ENCODE measurements at regions not wholly inside any gene's neighbourhood (a gene's known extent, or its start where the extent isn't known, plus 50 kb on each side); places are given as distances from the start of the nearest gene placed in this dataset.

DNA sequence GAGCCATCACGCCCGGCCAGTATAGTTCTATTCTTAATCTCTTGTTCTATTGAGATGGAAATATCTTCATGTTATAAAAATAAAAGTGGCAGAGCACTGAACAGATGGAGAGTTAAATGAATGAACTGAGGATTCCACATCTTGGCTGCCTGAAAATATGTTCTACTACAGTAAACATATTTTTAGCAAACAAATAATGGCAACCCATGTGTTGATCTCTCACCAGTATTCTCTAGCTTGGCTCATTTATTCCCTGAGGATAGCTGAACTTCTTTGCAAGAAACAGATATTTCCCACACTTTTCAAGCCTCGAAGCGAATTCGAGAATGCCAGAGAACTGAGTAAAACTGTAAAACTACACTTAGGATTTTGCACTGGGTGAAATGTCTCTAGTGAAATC lies 58.9 kb downstream of the DIRAS3 start:
- no peak for DNase-seq (ENCODE audit: low spot score)

DNA sequence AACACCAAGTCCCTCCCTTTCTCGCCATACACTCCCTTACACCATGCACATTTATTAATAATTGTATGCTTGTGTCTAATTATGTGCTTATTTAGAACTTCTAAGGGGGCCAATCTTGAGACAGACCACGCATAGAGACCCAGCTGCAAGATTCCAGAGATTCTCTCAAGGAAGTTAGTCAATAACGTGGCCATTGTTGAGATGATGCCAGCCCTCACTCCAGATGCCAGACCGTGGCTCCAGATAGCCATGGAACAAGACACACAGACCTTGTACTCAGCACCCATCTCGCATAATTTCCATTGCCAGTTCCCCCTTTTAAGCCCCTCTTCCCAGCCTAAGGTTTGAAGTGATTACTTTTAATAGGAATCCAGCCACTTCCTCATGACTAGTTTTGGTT lies 62.4 kb downstream of the DIRAS3 start:
- no peak for DNase-seq (ENCODE audit: low spot score)

DNA sequence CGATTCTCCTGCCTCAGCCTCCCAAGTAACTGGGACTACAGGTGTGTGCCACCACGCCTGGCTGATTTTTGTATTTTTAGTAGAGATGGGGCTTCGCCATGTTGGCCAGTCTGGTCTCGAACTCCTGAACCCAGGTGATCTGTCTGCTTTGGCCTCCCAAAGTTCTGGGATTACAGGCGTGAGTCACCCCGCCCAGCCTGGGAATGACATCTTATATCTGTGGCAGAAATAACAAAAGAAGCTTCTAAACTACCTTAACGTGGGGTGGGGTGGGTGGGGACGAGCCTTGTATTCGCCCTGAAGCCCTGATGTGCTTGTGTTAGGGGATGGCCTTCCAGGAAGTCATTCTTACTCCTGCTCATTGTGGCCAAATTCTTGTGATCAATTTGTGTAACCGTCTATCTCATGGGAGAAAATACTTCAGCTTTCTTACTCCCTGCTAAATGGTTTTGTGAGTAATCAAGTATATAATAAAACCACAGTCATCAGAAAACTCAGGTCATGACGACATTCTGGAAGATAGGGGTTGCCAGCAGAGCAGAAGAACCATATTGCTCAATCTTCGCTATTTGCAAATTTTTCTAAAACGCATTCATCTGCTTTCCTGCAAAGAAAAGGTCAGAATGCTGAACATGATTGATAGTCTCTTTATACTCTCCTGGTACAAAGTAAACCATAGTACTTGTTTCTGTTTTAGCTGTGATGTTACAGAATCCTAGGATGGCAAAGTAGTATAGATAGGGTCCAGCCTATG lies 63.2 kb downstream of the DIRAS3 start:
- DNase-seq (ENCODE audit: low spot score) = peak; percentile 41

DNA sequence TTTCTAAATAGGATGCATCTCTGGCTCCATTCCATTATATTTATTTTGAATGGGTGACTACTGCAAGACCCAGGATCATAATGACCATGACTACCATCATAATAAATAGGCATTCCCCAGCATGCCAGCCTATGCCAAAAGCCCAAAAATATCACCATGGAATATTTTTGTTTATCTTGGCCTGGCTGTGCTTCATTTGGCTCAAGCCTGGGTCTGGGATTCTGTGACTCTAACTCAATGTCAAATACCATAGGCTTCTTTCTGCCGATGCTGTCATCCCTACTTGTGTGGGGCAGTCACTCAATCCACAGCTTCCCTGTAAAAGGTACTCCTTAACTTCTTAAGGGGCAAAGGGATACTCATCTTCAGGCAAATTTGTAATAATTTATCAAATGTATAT lies 66.6 kb downstream of the DIRAS3 start:
- no peak for DNase-seq (ENCODE audit: low spot score)

DNA sequence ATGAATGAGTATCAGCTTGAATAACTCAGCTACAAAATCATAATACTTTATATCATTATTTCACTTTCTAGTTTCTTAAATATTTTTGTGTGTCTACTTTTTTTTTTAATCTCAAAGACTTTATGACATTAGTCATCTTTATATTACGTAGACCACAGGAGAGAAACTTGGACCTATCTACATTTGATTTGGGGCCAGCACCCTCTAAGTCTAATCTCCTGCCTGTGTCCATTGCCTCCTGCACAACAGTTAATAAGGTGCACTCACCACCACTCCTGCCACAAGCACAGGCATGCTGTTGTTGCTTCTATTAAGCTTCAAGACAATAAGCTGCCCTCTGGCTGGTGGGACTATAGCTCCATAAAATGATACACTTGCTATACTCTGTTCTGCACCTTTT lies 70.4 kb downstream of the DIRAS3 start:
- DNase-seq (ENCODE audit: low spot score) = no peak

DNA sequence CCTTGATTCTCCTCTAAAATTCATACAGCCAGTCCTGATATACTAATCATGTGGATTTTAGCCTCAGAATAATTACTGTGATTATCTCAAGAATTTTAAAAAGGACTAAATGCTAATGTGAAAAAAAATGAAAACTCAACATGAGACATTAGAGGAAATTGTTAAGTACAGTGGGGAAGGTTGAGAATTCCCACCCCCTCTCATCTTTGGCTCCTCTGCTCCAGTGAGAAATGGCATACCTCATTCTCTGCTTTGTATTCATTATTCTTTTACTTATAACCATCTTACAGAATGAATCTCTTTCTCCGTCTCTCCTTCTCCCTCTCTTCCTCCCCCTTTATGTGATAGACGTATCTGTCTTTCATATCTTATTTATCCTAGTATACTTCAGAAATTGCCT lies 70.9 kb downstream of the DIRAS3 start:
- DNase-seq (ENCODE audit: low spot score) = no peak

DNA sequence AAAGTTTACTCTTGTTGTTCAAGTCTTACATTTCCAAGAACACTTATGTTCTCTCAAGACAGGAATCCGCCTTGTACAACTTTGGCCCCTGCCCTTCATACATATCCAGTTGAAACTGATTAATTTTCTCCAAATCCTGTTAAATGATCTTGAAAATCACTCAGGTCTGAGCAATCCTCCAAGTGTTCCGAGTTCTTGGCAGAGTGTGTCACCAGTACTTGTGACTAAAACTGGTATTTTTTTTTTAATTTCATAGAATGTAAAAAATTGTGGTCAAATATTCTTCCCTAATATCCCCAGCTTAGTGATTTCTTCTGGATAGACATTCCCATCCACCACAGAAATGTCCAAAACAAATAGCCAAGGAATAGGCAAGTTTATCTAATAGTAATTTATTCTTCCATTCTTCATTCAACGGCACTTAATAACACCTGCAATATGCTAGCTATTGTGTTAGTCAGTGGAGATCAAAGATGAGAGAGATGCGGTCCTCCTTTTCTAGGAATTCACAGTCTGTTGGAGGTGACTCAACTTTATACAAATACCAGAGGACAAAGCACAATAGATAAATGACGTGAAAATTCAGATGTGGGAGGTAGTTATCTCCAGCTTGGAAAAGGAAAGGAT lies 71.4 kb downstream of the DIRAS3 start:
- peak; percentile 92 for DNase-seq (ENCODE audit: low spot score)

DNA sequence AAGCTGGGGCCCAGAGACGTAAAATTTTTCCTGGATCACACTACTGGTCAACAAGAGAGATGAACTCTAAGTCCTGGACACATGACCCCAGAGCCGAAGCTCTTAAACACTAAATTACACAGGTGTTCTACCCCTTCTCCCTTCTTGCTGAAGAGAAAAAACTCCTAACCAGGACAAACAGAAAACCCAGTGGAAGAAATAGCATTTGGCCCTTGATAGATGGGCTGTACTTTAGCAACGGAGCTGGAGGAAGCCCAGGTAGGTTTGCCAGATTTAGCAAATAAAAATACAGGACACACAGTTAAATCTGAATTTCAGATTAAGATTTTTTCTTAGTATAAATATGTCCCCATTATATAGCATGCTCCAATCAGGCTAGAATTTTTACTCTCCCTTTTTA lies 72.7 kb downstream of the DIRAS3 start:
- DNase-seq (ENCODE audit: low spot score) = no peak

DNA sequence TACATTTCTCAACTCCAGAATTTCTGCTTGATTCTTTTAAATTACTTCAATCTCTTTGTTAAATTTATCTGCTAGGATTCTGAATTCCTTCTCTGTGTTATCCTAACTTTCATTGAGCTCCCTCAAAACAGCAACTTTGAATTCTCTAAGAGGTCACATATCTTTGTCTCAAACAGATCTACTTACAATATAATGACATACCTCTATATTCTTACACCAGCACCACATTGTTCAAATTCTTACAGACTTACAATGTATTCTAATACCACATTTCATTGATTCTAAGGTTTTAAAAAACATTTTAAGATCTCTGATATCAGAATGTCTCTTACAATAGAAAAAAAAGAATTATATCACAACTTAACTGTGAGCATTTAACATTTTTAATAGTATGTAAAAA lies 77.4 kb downstream of the DIRAS3 start:
- DNase-seq (ENCODE audit: low spot score) = no peak

DNA sequence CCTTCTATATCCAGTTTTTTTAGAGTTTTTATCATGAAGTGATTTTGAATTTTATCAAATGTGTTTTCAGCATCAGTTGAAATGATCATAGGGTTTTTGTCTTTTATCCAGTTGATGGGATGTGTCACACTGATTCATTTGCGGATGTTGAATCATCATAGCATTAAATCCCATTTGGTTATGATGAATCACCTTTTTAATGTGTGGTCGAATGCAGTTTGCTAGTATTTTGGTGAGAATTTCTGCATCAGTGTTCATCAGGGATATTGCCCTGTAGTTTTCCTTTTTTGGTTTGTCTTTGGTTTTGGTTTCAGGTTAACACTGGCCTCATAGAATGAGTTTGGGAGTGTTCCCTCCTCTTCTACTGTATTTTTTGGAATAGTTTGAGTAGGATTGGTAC lies 80.3 kb downstream of the DIRAS3 start:
- DNase-seq (ENCODE audit: low spot score) = peak; percentile 89

DNA sequence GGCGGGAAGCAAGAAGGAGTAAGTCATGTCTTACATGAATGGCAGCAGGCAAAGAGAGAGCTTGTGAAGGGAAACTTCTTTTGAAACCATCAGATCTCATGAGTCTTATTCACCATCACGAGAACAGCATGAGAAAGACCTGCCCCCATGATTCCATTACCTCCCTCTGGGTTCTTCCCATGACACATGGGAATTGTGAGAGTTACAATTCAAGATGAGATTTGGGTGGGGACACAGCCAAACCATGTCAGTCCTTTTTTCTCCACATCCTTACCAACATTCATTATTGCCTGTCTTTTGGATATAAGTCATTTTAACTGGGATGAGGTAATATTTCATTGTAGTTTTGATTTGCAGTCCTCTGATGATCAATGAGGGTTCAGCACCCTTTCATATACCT lies 81.0 kb downstream of the DIRAS3 start:
- peak; percentile 4 for DNase-seq (ENCODE audit: low spot score)

DNA sequence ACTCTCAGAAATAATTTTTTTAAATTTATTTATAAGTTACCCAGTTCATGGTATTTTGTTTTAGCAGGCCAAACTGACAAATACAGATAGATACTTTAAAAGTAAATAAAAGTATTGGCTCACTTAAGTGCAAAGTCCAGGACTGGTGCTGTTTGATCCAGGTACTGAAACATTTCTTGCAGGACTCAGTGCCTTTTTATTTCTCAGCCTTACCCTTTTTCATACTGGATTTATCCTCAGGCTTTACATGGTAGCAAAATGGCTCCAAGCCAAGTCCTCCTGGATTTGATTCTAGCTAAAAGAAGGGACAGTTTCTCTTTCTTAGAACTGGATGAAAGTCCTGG lies 83.8 kb downstream of the DIRAS3 start:
- DNase-seq (ENCODE audit: low spot score) = no peak

DNA sequence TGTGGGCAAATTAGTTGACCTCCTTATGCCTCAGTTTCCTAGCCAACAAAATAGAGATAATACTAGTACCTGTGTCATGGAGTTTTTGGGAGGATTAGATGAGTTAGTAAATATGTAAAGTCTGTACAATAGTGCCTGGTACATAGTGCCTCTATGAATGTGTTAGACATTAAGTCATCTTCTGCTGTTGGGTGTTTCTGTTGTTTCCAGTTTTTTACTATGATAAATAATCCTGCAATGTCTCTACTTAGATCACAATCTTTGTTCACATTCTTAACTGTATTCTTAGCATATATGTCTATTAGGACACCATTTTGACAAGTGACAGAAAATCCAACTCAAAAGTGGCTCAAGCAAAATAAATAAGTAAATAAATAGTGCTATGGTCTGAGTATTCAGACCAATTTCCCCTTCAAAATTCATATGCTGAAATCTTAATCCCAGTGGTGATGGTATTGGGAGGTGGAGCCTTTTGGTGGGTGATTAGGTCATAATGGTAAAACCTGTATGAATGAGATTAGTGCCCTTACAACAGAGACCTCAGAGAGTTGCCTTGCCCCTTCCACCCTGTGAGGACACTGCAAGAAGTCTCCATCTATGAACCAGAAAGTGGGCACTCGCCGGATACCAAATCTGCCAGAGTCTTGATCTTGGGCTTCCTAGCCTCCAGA lies 84.3 kb downstream of the DIRAS3 start:
- DNase-seq (ENCODE audit: low spot score) = no peak

DNA sequence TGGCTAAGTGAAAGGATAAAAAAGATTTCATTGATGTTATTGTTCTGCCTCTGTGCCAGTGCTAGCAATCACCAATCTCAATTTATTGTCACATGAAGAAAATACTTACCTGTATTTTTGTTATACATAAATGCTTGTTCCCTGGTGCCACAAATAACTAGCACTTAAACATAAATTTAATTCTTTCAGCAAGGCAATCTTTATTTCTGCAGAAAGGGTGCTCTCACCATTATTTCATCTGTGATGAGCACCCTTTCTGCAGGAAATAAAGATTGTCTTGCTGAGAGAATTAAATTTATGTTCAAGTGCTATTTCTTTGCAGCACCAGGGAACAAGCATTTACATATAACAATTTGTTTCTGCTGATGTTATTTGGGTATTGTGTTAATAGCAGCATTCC lies 87.2 kb downstream of the DIRAS3 start:
- DNase-seq (ENCODE audit: low spot score) = no peak

DNA sequence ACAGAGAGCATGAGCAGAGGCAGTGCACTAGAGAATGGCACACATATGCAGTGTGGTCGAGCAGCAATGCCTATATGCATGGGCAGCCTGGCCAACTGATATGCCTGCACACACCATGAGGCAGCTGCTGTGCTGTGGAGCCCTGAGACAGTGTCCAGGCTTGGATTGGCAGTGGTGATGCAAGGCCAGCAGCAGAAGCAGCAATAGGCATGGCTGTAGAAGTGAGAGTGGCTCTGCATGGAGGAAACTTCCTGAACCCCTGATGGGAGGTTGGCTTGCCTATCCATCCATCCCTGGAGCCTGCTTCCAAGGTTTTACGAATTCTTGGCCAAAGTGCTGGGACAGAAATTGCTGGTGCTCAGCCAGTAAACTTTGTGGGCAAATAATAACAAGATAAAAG lies 89.7 kb downstream of the DIRAS3 start:
- DNase-seq (ENCODE audit: low spot score) = no peak

DNA sequence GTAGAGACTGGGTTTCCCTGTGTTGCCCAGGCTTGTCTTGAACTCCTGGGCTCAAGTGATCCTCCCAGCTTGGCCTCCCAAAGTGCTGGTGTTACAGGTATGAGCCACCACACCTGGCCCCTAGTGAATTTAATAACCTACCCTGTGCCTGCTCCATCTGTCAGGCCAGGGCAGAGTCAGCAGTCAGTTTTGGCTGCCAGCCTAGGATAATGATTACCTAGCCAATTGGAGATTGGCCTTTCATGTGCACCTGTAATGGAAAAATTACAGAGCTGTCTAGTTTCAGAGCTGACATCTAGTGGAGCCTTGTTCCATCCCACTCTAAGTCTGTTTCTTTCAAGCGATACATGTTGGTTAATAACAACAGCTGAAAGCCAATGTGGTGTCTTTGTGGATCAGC lies 92.0 kb downstream of the DIRAS3 start:
- DNase-seq (ENCODE audit: low spot score) = peak; percentile 20

DNA sequence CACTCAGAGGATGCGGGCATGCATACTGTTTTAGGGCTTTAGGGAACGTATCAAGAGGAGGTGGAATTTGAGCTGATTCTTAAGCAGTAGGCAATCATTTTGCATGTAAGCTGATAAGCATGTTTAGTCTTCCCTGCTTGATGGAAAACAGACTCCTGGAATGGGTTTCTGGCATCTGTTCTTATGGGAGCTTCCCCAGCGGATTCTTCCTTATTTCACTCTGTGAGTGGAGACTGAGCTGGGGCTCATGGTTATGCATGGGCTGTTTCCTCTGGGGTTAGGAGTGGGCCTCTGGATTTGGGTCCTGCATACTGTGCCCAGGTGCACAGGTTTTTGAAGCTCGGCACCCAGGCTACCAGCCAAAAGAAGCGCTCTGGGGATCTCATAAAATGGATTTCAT lies 93.4 kb downstream of the DIRAS3 start:
- no peak for DNase-seq (ENCODE audit: low spot score)

DNA sequence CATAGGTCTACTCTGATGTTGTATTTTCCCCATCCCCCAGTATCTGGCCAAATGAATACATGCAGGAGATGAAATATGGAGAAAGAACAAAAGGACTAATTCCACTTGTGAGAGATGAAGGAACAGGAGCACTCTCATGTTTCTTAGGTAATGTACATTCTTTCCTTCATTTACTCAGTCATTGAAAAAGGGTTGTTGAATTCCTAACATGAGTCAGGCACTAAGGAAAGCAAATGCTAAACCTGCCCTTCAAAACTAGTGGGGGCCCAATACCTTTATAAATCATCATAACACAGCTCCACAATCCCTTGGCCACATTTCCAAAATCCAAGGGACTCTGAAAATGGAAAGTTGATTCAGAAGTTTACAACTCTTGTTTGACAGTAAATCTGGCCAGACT lies 94.3 kb downstream of the DIRAS3 start:
- DNase-seq (ENCODE audit: low spot score) = peak; percentile 41

DNA sequence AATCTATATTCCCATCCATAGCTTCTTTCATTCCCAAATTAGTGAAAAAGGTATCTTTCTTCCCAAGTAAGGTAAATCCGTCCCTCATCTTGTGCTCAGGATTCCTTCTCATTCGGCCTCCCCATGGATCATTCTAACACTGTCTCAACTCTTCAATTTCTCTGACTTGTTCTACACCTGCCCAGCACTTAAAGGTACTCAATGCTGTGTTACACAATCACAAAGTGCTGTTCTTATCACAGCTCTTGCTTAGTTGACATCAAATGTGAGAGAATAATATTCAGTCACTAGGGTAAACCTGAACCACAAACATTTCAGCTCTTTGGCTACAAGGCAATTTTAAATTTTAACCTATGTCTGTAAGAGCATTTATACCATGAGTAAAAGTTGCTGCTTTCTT lies 94.8 kb downstream of the DIRAS3 start:
- no peak for DNase-seq (ENCODE audit: low spot score)

DNA sequence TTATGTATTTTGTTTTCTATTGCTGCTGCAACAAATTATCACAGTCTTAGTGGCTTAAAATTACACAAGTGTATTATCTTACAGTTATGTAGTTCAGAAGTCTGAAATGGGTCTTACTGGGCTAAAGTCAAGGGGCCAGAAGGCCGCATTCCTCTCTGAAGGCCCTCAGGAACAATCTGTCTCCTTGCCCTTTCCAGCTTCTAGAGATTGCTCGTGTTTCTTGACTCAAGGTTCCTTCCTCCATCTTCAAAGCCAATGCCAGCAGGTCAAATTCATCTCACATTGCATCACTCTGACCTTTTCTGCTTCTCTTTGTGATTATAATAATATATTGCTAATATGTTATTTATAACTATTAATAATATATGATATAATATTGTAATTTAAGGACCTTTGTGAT lies 97.1 kb downstream of the DIRAS3 start:
- DNase-seq (ENCODE audit: low spot score) = no peak

DNA sequence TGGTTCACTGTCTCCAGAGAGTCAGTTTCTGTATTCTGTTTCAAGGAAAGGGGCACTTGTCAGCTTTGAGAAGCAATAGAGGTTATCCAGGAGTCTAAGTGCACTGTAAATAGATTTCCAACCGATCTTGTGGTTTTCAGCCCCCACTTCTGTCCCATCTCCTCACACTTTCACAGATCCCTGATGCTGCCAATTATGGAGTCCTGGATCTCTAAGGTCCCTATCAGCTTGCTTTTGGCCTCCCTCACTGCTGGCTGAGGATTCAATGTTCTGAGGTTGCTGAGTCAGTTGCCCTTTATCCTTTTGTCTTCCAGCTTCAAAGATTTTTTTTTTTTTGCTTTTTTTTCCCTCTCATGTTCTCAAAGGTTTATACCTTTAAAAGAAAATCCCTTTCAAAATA lies 98.4 kb downstream of the DIRAS3 start:
- DNase-seq (ENCODE audit: low spot score) = no peak

DNA sequence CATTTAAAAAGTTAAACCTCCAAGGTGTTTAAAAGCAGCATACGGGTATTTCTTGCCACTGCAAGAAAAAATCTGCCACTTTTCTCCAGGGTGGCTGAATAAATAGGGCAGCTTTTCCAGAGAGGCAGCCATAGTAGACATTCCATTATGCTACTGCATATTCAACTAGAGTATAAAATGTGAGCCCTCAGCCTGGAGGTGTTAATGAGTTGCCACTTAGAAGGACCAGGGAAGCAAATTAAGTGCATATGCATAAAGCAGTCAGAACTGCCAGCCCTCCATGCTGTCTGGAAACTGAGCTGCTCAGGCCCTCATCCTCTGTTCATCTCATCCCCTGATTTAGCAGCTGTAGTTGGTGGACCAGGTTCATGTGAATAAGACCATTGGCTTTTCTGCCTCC lies 99.4 kb downstream of the DIRAS3 start:
- DNase-seq (ENCODE audit: low spot score) = no peak

DNA sequence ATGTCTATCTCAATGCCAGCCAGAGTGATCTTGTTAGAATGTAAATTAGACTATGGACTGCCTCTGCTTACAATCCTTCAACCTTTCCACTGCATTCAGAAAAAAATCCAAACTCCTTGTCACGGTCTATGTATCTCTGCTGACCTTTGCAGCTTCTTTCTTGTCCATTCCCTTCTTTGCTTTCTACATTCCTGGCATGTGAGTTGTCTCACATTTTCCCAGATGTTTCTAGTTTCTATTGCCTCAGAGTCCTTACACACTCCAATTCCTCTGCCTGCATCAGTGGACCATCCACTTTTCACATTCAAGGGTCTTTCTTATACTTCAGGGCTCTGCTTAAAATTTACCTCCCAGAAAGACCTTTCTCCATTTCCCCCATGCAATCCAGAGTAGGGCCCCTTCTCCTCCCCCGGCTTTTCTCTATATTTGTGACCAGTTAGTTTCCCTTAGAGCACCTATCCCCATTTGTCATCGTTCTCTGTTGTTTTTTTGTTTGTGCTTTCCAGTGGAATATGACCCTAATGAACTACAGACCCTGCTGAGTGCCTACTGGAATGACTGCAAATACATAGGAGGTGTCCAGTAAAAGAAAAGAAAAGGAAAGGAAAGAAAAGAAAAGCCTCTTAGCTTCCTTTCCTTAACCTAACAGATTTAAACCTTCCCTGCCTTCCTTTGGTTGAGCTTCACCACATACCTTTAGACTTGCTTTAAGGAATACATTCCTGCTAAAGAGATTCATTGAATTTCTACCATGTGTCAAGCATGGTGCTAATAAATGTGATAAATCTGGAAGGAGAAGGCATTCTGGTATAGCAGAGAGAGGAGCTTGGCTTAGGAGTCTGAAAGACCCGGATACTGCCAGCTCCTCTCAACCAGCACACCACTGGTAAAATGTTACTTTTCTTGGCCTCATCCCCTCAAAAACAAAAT lies 102.0 kb downstream of the DIRAS3 start:
- peak; percentile 83 for DNase-seq (ENCODE audit: low spot score)

Measured in kidney tubule cell (primary cell).